Keratinocyte (primary cell): ENCODE measurements at regions not wholly inside any gene's neighbourhood (a gene's known extent, or its start where the extent isn't known, plus 50 kb on each side); places are given as distances from the start of the nearest gene placed in this dataset.

Source experiments
- DNase-seq: peaks from one replicate; pipeline ENCODE4 v3.0.0-alpha.2; 2011; ENCODE audit warnings: low read depth, missing footprints, low spot score
- FAIRE-seq: peaks from 2 replicates; lab custom pipeline; 2011; peaks lifted over from hg19 to GRCh38; lab: Jason Lieb, UNC
- H2AFZ ChIP-seq: 2 replicates; pipeline ENCODE4 v1.6.0; 2012; ENCODE audit warnings: low read length, control low read depth, inconsistent platforms; ENCODE audit not compliant: control insufficient read depth
- H3K27ac ChIP-seq: 2 replicates; pipeline ENCODE4 v1.5.1; 2011; ENCODE audit warnings: low read length; ENCODE audit not compliant: control insufficient read depth, insufficient read depth
- H3K27me3 ChIP-seq: 3 replicates; pipeline ENCODE4 v1.6.0; 2011; ENCODE audit warnings: low read length; ENCODE audit not compliant: control insufficient read depth, insufficient read depth; ENCODE audit errors: extremely low read depth
- H3K36me3 ChIP-seq, 2 experiments: 2 replicates in 1 of 2; 3 replicates in 1 of 2; pipeline ENCODE4 v1.5.1; 2011; ENCODE audit warnings: low read length in 2 of 2, mild to moderate bottlenecking in 1 of 2; ENCODE audit not compliant: control insufficient read depth in 2 of 2, insufficient read depth in 2 of 2; ENCODE audit errors: extremely low read depth in 1 of 2
- H3K4me1 ChIP-seq: 3 replicates; pipeline ENCODE4 v1.5.1; 2011; ENCODE audit warnings: low read length; ENCODE audit not compliant: control insufficient read depth, insufficient read depth; ENCODE audit errors: extremely low read depth
- H3K4me2 ChIP-seq: 3 replicates; pipeline ENCODE4 v1.6.0; 2011; ENCODE audit warnings: low read depth, low read length; ENCODE audit not compliant: control insufficient read depth, insufficient read depth; ENCODE audit errors: extremely low read depth
- H3K4me3 ChIP-seq, 3 experiments: fragments of 200-600 bp in 1 of 3; sonication (generic) in 1 of 3; 2 replicates in 2 of 3; 3 replicates in 1 of 3; pipeline ENCODE4 v1.5.1; 2011 to 2016; ENCODE audit warnings: low read length in 3 of 3, mild to moderate bottlenecking in 3 of 3, control low read depth in 2 of 3, inconsistent platforms in 1 of 3, low read depth in 1 of 3, mixed read lengths in 1 of 3, mixed run types in 1 of 3, moderate library complexity in 1 of 3; ENCODE audit not compliant: control insufficient read depth in 2 of 3, insufficient read depth in 2 of 3; ENCODE audit errors: extremely low read depth in 1 of 3
- H3K79me2 ChIP-seq: 2 replicates; pipeline ENCODE4 v1.6.0; 2012; ENCODE audit warnings: low read length; ENCODE audit not compliant: control insufficient read depth, insufficient read depth
- H3K9ac ChIP-seq: 3 replicates; pipeline ENCODE4 v1.6.0; 2011; ENCODE audit warnings: low read length; ENCODE audit not compliant: control insufficient read depth, insufficient read depth; ENCODE audit errors: extremely low read depth
- H3K9me1 ChIP-seq: 3 replicates; pipeline ENCODE4 v1.6.0; 2011; ENCODE audit warnings: low read length; ENCODE audit not compliant: control insufficient read depth, insufficient read depth; ENCODE audit errors: extremely low read depth
- H3K9me3 ChIP-seq: 2 replicates; pipeline ENCODE4 v1.5.1; 2012; ENCODE audit warnings: low read depth, low read length; ENCODE audit not compliant: control insufficient read depth
- H4K20me1 ChIP-seq: 3 replicates; pipeline ENCODE4 v1.6.0; 2011; ENCODE audit warnings: low read length; ENCODE audit not compliant: control insufficient read depth, insufficient read depth; ENCODE audit errors: extremely low read depth
- EZH2 ChIP-seq: IDR thresholded peaks from one replicate; pipeline ENCODE4 v1.6.1; 2012; ENCODE audit warnings: inconsistent platforms, mild to moderate bottlenecking, low read length, moderate library complexity
- dilution Hi-C: fragments of 300-500 bp; cut with MboI; formaldehyde crosslinking; loops from one replicate; pipeline ENCODE4 v1.7.0; 2020; ENCODE audit warnings: low sequenced_read_pairs; ENCODE audit not compliant: extremely low pct_ligation_motif_present
- TF ChIP-seq, protein P1 (sequence below), 3 experiments: IDR thresholded peaks in 1 of 3; conservative IDR thresholded peaks in 1 of 3; optimal IDR thresholded peaks in 1 of 3; 2 replicates in 2 of 3; 3 replicates in 1 of 3; pipeline versions ENCODE3 to v1.5.1; 2011; ENCODE audit warnings: low read length in 3 of 3, mild to moderate bottlenecking in 3 of 3, moderate library complexity in 2 of 3, control low read depth in 1 of 3, inconsistent platforms in 1 of 3; ENCODE audit not compliant: insufficient read depth in 2 of 3; ENCODE audit errors: extremely low read depth in 1 of 3

DNA sequence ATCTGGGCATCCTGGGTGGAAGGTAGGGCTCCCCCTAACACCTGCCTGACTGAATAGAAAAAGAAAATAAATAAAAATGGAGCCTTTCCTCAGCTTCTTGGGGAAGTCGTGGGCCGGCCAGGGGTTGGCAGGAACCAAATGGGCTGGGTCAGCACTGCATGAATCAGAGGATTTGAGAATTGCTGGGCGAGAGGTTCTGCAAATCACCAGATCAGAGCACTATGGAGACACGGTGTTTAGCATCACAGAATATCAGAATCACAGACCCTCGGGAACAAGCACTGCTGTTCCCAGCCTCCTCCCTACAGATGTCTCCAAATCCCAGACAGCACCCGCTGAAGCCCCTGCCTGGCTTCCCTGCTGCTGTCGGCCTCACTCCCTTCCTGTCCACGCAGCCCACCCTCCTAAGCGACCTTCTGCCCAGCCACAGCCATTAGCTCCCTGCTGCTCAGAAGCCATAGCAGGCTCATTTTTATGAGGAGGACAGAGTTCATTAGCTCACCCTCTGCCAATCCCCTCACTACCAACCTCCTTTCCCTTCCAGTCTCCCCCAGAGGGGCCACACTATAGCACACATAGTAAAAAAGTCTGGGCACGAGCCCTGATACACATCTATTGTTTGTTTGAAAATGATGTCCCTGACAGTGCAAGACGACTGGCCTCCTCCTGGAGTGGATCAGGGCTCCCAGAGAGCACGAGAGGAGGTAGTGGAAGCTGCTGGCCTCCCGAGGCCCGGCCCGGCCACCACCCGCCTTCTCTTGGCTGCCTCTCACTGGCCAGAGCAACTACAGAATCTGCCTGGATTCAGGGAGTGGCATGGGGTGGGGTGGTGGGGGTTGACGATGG is 64.6 kb upstream of the TAF1B start:
- Histone ChIP-seq H3K9ac (no peak overlapping the region), H3K9me1 (no peaks in the 10 kb centered on the region), H3K4me1 (peaks cover 27% of the 10 kb centered on the region), H3K79me2 (no peaks in the 10 kb centered on the region), H3K4me2 (no peak overlapping the region), H3K9me3 (no peaks in the 10 kb centered on the region), H3K4me3 (no peak overlapping the region), H3K27ac (no peak overlapping the region), H2AFZ (no peak overlapping the region), H4K20me1 (no peaks in the 10 kb centered on the region), H3K27me3 (peaks cover 5% of the 10 kb centered on the region), H3K36me3 (no peaks in the 10 kb centered on the region)
- FAIRE-seq = no peak
- DNase-seq = no peak
- dilution Hi-C loops = no loop called here
- no peak for TF ChIP-seq EZH2
- TF ChIP-seq, protein P1, sequence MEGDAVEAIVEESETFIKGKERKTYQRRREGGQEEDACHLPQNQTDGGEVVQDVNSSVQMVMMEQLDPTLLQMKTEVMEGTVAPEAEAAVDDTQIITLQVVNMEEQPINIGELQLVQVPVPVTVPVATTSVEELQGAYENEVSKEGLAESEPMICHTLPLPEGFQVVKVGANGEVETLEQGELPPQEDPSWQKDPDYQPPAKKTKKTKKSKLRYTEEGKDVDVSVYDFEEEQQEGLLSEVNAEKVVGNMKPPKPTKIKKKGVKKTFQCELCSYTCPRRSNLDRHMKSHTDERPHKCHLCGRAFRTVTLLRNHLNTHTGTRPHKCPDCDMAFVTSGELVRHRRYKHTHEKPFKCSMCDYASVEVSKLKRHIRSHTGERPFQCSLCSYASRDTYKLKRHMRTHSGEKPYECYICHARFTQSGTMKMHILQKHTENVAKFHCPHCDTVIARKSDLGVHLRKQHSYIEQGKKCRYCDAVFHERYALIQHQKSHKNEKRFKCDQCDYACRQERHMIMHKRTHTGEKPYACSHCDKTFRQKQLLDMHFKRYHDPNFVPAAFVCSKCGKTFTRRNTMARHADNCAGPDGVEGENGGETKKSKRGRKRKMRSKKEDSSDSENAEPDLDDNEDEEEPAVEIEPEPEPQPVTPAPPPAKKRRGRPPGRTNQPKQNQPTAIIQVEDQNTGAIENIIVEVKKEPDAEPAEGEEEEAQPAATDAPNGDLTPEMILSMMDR (optimal IDR thresholded peaks at IDR 0.05 in 1 of 3, IDR thresholded peaks at IDR 0.05 in 1 of 3, conservative IDR thresholded peaks at IDR 0.05 in 1 of 3; ENCODE audit: extremely low read depth in 1 of 3, insufficient read depth in 2 of 3, low read length in 3 of 3) = no peak

DNA sequence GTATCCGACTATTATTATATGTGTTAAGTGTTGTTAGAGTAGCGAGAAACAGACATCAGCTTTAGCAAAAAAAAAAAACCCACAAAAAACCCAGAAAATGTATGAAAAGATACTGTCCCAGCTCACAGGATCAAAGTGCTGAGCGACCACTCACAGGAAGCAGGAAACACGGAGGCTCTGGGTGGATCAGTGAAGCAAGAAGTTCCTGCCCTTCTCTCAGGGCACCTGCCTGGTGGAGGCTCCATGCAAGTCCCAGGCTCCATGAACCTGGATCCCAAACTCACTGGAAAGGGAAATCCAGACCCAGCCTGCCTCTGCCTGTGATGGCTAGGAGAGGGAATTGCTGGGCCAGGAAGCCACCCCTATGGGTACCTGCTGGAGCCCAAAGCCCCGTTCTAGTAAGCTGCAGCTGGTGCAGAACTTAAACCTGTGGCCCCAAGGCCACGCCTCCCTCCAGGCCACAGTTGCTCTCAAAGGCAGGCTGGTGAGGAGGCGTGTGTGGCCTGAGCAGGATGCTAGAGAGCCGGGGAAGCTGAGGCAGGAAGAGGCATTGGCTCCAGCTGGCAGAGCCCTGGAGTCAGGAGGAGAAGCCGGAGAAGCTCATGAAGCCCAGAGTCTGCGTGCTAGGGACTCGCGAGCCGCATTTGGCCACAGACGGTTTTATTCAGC is 63.5 kb upstream of the TAF1B start:
- no peak for FAIRE-seq
- Histone ChIP-seq H2AFZ (no peak overlapping the region), H3K27ac (no peak overlapping the region)

More for the DNA sequence above, 63.5 kb upstream of the TAF1B start:
- TF ChIP-seq, protein P1 (optimal IDR thresholded peaks at IDR 0.05 in 1 of 3, IDR thresholded peaks at IDR 0.05 in 1 of 3, conservative IDR thresholded peaks at IDR 0.05 in 1 of 3; ENCODE audit: extremely low read depth in 1 of 3, insufficient read depth in 2 of 3, low read length in 3 of 3) = no peak
- DNase-seq = no peak
- H3K79me2 ChIP-seq = no peaks in the 10 kb centered on the region
- no peaks in the 10 kb centered on the region for H4K20me1 ChIP-seq
- H3K9ac ChIP-seq = no peak overlapping the region
- dilution Hi-C loops = no loop called here
- H3K36me3 ChIP-seq = no peaks in the 10 kb centered on the region
- H3K27me3 ChIP-seq = no peaks in the 10 kb centered on the region
- H3K4me3 ChIP-seq = no peak overlapping the region
- no peak overlapping the region for H3K4me2 ChIP-seq
- peaks cover 27% of the 10 kb centered on the region for H3K4me1 ChIP-seq
- H3K9me1 ChIP-seq = no peaks in the 10 kb centered on the region
- no peaks in the 10 kb centered on the region for H3K9me3 ChIP-seq
